H1 (cell line): ENCODE measurements at regions not wholly inside any gene's neighbourhood (a gene's known extent, or its start where the extent isn't known, plus 50 kb on each side); places are given as distances from the start of the nearest gene placed in this dataset.

Experiments
- CTCF ChIA-PET: fragments of 300-600 bp; sonication (Branson Sonifier 250); formaldehyde crosslinking; loops from one replicate; lab custom pipeline; 2021; ENCODE audit not compliant: partially characterized antibody; lab: Charles Lee
- POLR2A ChIA-PET: fragments of 300-600 bp; sonication (Branson Sonifier 250); formaldehyde crosslinking; loops from one replicate; lab custom pipeline; 2021; ENCODE audit warnings: inconsistent platforms; ENCODE audit not compliant: partially characterized antibody; lab: Charles Lee
- DNase-seq, 2 experiments: peaks; one replicate each; pipeline versions ENCODE4 v3.0.0 to v3.0.0-alpha.2; 2010 to 2022; ENCODE audit warnings: low spot score in 2 of 2, low read depth in 1 of 2, mixed read lengths in 1 of 2
- FAIRE-seq: peaks from 2 replicates; lab custom pipeline; 2011; peaks lifted over from hg19 to GRCh38; lab: Jason Lieb, UNC
- H2AFZ ChIP-seq: 2 replicates; pipeline ENCODE4 v1.8.1; 2012; ENCODE audit warnings: low read length, inconsistent platforms
- H2AK5ac ChIP-seq: 2 replicates; pipeline ENCODE4 v1.6.1; 2013; ENCODE audit warnings: low read depth, low read length
- H2BK120ac ChIP-seq: replicated peaks from 2 replicates; pipeline ENCODE3; 2013; ENCODE audit warnings: low read depth, low read length, inconsistent platforms
- H2BK12ac ChIP-seq: 2 replicates; pipeline ENCODE4 v1.6.1; 2013; ENCODE audit warnings: low read depth, low read length
- H2BK15ac ChIP-seq: 2 replicates; pipeline ENCODE4 v1.6.1; 2013; ENCODE audit warnings: low read length
- H2BK20ac ChIP-seq: 2 replicates; pipeline ENCODE4 v1.6.1; 2013; ENCODE audit warnings: low read length
- H2BK5ac ChIP-seq: 2 replicates; pipeline ENCODE4 v1.6.1; 2013; ENCODE audit warnings: low read depth, low read length
- H3K14ac ChIP-seq: 2 replicates; pipeline ENCODE4 v1.6.1; 2013; ENCODE audit warnings: inconsistent platforms; ENCODE audit not compliant: insufficient read length
- H3K18ac ChIP-seq: 2 replicates; pipeline ENCODE4 v1.6.1; 2013; ENCODE audit warnings: low read length; ENCODE audit errors: extremely low read depth
- H3K23ac ChIP-seq: 2 replicates; pipeline ENCODE4 v1.6.1; 2013; ENCODE audit warnings: inconsistent platforms; ENCODE audit not compliant: insufficient read length
- H3K23me2 ChIP-seq: 2 replicates; pipeline ENCODE4 v1.6.1; 2013; ENCODE audit warnings: low read depth, low read length
- H3K27ac ChIP-seq: 2 replicates; pipeline ENCODE4 v1.6.1; 2011; ENCODE audit warnings: low read depth, low read length, inconsistent platforms
- H3K27me3 ChIP-seq, 4 experiments: replicated peaks in 1 of 4; 1 replicate in 1 of 4; 2 replicates in 3 of 4; pipeline versions ENCODE4 v1.6.1 to v1.8.1; 2011 to 2013; ENCODE audit warnings: low read length in 3 of 4, mild to moderate bottlenecking in 3 of 4, inconsistent platforms in 2 of 4, mixed read lengths in 2 of 4, moderate library complexity in 1 of 4; ENCODE audit not compliant: control insufficient read depth in 3 of 4, insufficient read depth in 3 of 4; ENCODE audit errors: extremely low read depth in 1 of 4
- H3K36me3 ChIP-seq, 4 experiments: 2 replicates each; pipeline versions ENCODE4 v1.6.1 to v1.8.1; 2011 to 2013; ENCODE audit warnings: mild to moderate bottlenecking in 4 of 4, low read length in 3 of 4, moderate library complexity in 2 of 4, control low read depth in 1 of 4, inconsistent platforms in 1 of 4; ENCODE audit not compliant: insufficient read depth in 4 of 4, control insufficient read depth in 2 of 4
- H3K4ac ChIP-seq: replicated peaks from 2 replicates; pipeline ENCODE3; 2013; ENCODE audit warnings: low read length, low read depth, mixed read lengths, inconsistent platforms; ENCODE audit not compliant: insufficient read length
- H3K4me1 ChIP-seq, 4 experiments: replicated peaks in 1 of 4; 1 replicate in 1 of 4; 2 replicates in 3 of 4; pipeline versions ENCODE4 v1.6.1 to v1.8.1; 2011 to 2013; ENCODE audit warnings: low read length in 3 of 4, inconsistent platforms in 2 of 4, mixed read lengths in 1 of 4; ENCODE audit not compliant: insufficient read depth in 4 of 4, control insufficient read depth in 3 of 4
- H3K4me2 ChIP-seq, 2 experiments: 2 replicates each; pipeline versions ENCODE4 v1.6.1 to v1.8.1; 2011 to 2013; ENCODE audit warnings: low read depth in 2 of 2, low read length in 2 of 2, control low read depth in 1 of 2, inconsistent platforms in 1 of 2, mild to moderate bottlenecking in 1 of 2; ENCODE audit not compliant: insufficient read depth in 1 of 2
- H3K4me3 ChIP-seq, 4 experiments: fragments of 200-600, 300-600 bp in 1 of 4; sonication (generic), shearing (Covaris generic), sonication (Bioruptor Twin) in 1 of 4; 2 replicates each; pipeline versions ENCODE4 v1.5.1 to v1.8.1; 2011 to 2016; ENCODE audit warnings: low read length in 4 of 4, low read depth in 3 of 4, control low read depth in 2 of 4, inconsistent platforms in 2 of 4, mild to moderate bottlenecking in 2 of 4, mixed read lengths in 1 of 4, moderate library complexity in 1 of 4; ENCODE audit not compliant: insufficient read depth in 2 of 4; ENCODE audit errors: extremely low read depth in 1 of 4
- H3K56ac ChIP-seq: replicated peaks from 2 replicates; pipeline ENCODE3; 2013; ENCODE audit warnings: low read depth, mild to moderate bottlenecking, mixed read lengths, low read length, inconsistent platforms; ENCODE audit not compliant: insufficient read length
- H3K79me1 ChIP-seq: 2 replicates; pipeline ENCODE4 v1.6.1; 2013; ENCODE audit warnings: low read depth, low read length, control low read depth
- H3K79me2 ChIP-seq, 2 experiments: 2 replicates each; pipeline versions ENCODE4 v1.6.1 to v1.8.1; 2012 to 2013; ENCODE audit warnings: low read length in 2 of 2, mild to moderate bottlenecking in 2 of 2, inconsistent platforms in 1 of 2; ENCODE audit not compliant: insufficient read depth in 2 of 2, control insufficient read depth in 1 of 2
- H3K9ac ChIP-seq, 4 experiments: replicated peaks in 1 of 4; 1 replicate in 1 of 4; 2 replicates in 3 of 4; pipeline versions ENCODE4 v1.6.1 to v1.8.1; 2011 to 2013; ENCODE audit warnings: low read depth in 3 of 4, low read length in 3 of 4, control low read depth in 2 of 4, mild to moderate bottlenecking in 2 of 4, moderate library complexity in 2 of 4, inconsistent platforms in 1 of 4; ENCODE audit errors: extremely low read depth in 1 of 4
- H3K9me3 ChIP-seq, 2 experiments: 2 replicates each; pipeline versions ENCODE4 v1.6.1 to v1.8.1; 2012 to 2013; ENCODE audit warnings: mild to moderate bottlenecking in 2 of 2, moderate library complexity in 2 of 2, control low read depth in 1 of 2, inconsistent platforms in 1 of 2, low read depth in 1 of 2, low read length in 1 of 2, mixed read lengths in 1 of 2; ENCODE audit not compliant: insufficient read depth in 2 of 2
- H4K20me1 ChIP-seq, 2 experiments: replicated peaks in 1 of 2; 2 replicates each; pipeline versions ENCODE3 to v1.8.1; 2011 to 2013; ENCODE audit warnings: inconsistent platforms in 2 of 2, low read length in 2 of 2, mild to moderate bottlenecking in 1 of 2; ENCODE audit not compliant: insufficient read depth in 2 of 2, control insufficient read depth in 1 of 2
- H4K5ac ChIP-seq: 2 replicates; pipeline ENCODE4 v1.6.1; 2013; ENCODE audit warnings: low read length, low read depth, mixed read lengths, inconsistent platforms; ENCODE audit not compliant: insufficient read length
- H4K8ac ChIP-seq: 2 replicates; pipeline ENCODE4 v1.8.0; 2013; ENCODE audit warnings: mild to moderate bottlenecking, moderate library complexity, low read length, inconsistent platforms; ENCODE audit not compliant: insufficient read depth; ENCODE audit errors: extremely low read depth
- H4K91ac ChIP-seq: replicated peaks from 2 replicates; pipeline ENCODE3; 2013; ENCODE audit warnings: low read length, mixed read lengths, inconsistent platforms; ENCODE audit not compliant: insufficient read length
- CEBPB ChIP-seq: IDR thresholded peaks from 2 replicates; pipeline ENCODE4 v1.6.1; 2012; ENCODE audit warnings: low read depth, low read length
- CTCF ChIP-seq, 3 experiments: IDR thresholded peaks; 1 replicate in 2 of 3; 2 replicates in 1 of 3; pipeline versions ENCODE4 v1.5.1 to v1.6.1; 2011; ENCODE audit warnings: low read length in 3 of 3, mild to moderate bottlenecking in 3 of 3, inconsistent platforms in 2 of 3, low read depth in 1 of 3, moderate library complexity in 1 of 3; ENCODE audit not compliant: insufficient read depth in 1 of 3; ENCODE audit errors: control extremely low read depth in 1 of 3
- EZH2 ChIP-seq: fragments of 200-600 bp; sonication (generic); IDR thresholded peaks from 2 replicates; pipeline ENCODE4 v1.7.1; 2012; ENCODE audit warnings: low read depth, mild to moderate bottlenecking, moderate library complexity, low read length, inconsistent platforms; ENCODE audit not compliant: severe bottlenecking
- FOSL1 ChIP-seq: IDR thresholded peaks from 2 replicates; pipeline ENCODE4 v1.6.1; 2011; ENCODE audit warnings: mild to moderate bottlenecking, low read depth, low read length, moderate library complexity; ENCODE audit not compliant: insufficient read depth
- GTF2F1 ChIP-seq: IDR thresholded peaks from 2 replicates; pipeline ENCODE4 v1.6.1; 2012; ENCODE audit warnings: low read depth, low read length, improper control_type of control experiment, borderline replicate concordance
- JUN ChIP-seq: IDR thresholded peaks from 2 replicates; pipeline ENCODE4 v1.6.1; 2011; ENCODE audit warnings: low read depth, mild to moderate bottlenecking, improper control_type of control experiment, low read length
- RNF2 ChIP-seq: fragments of 200-900, 300-1000 bp; sonication (generic); IDR thresholded peaks from 2 replicates; pipeline ENCODE4 v1.7.1; 2016; ENCODE audit warnings: borderline replicate concordance, low read depth, mild to moderate bottlenecking, antibody characterized with exemption, low read length; ENCODE audit not compliant: poor library complexity, severe bottlenecking; ENCODE audit errors: missing control alignments
- SP1 ChIP-seq: IDR thresholded peaks from 2 replicates; pipeline ENCODE4 v1.6.1; 2011; ENCODE audit warnings: low read depth, low read length
- SRF ChIP-seq: IDR thresholded peaks from 2 replicates; pipeline ENCODE4 v1.6.1; 2011; ENCODE audit warnings: mild to moderate bottlenecking, low read depth, low read length, moderate library complexity
- SUZ12 ChIP-seq: fragments of 200-600 bp; sonication (generic); IDR thresholded peaks from 2 replicates; pipeline ENCODE4 v1.6.1; 2012; ENCODE audit warnings: mild to moderate bottlenecking, inconsistent platforms, low read length, moderate library complexity, mixed read lengths
- TAF7 ChIP-seq: optimal IDR thresholded peaks from 2 replicates; pipeline ENCODE3; 2011; ENCODE audit warnings: low read depth, mild to moderate bottlenecking, inconsistent platforms, low read length, moderate library complexity, borderline replicate concordance
- WGBS, 2 experiments: shearing (Covaris generic) in 1 of 2; methylation state at CpG; one replicate each; pipeline versions ENCODE4 v1.1.6 to v1.1.7; 2013 to 2015; ENCODE audit warnings: low lambda C conversion rate in 2 of 2, mixed read lengths in 2 of 2, inconsistent platforms in 1 of 2, low coverage in 1 of 2, missing lambda C conversion rate in 1 of 2; ENCODE audit not compliant: insufficient replicate concordance in 2 of 2, insufficient coverage in 1 of 2, insufficient read length in 1 of 2; ENCODE audit errors: extremely low coverage in 1 of 2, missing lambda C conversion rate in 1 of 2; 5-methylcytosine and 5-hydroxymethylcytosine counted together
- TF ChIP-seq, protein P1 (sequence below): IDR thresholded peaks from 2 replicates; pipeline ENCODE4 v1.6.1; 2012; ENCODE audit warnings: inconsistent platforms

DNA sequence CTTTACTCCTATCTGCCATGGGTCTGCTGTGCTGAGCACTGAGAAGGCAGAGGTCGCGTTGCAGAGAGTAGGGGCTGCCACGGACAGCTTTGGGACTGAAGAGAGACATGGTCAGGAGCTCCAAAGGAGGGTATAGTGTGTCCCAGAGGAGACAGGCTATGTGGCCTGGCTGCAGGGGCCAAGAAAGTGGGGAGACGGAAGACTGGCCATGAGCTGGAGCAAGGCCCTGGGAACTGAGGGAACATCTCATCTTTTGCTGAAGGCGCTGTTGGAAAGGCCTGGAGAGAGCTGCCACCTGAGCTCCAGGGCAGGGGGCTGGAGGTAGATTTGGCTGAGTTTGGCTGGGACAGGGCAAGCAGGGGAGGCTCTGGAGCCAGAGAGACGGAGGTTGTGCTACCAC, 55.8 kb upstream of the AJAP1 start:
- H2AK5ac ChIP-seq = no peak overlapping the region
- no peaks in the 10 kb centered on the region for H4K20me1 ChIP-seq
- ChIA-PET CTCF (no interaction called here), POLR2A (no interaction called here)
- FAIRE-seq = no peak
- H3K9me3 ChIP-seq = no peaks in the 10 kb centered on the region
- no peak overlapping the region for H2BK120ac ChIP-seq
- H3K4me2 ChIP-seq = no peak overlapping the region
- H3K4ac ChIP-seq = no peak overlapping the region
- H2AFZ ChIP-seq = no peak overlapping the region
- no peak overlapping the region for H3K27ac ChIP-seq
- no peak overlapping the region for H3K18ac ChIP-seq
- no peak overlapping the region for H2BK12ac ChIP-seq
- no peaks in the 10 kb centered on the region for H3K27me3 ChIP-seq
- H2BK5ac ChIP-seq = no peak overlapping the region
- no peak overlapping the region for H3K14ac ChIP-seq
- H3K4me1 ChIP-seq = no peaks in the 10 kb centered on the region; a peak in 1 of 7 replicates
- H4K5ac ChIP-seq = no peak overlapping the region
- H2BK15ac ChIP-seq = no peak overlapping the region
- H3K36me3 ChIP-seq = no peaks in the 10 kb centered on the region
- WGBS, 2 experiments = 79% methylated on average over 6 of the region's 6 CpGs; no CpG with 5 or more reads in 1 of the 2 experiments
- DNase-seq = no peak
- H2BK20ac ChIP-seq = no peak overlapping the region
- H3K79me2 ChIP-seq = no peaks in the 10 kb centered on the region
- H3K23me2 ChIP-seq = no peaks in the 10 kb centered on the region
- no peak overlapping the region for H4K8ac ChIP-seq
- H3K23ac ChIP-seq = no peak overlapping the region
- H3K9ac ChIP-seq = no peak overlapping the region
- H4K91ac ChIP-seq = no peak overlapping the region
- H3K4me3 ChIP-seq = no peak overlapping the region
- no peak overlapping the region for H3K56ac ChIP-seq
- no peaks in the 10 kb centered on the region for H3K79me1 ChIP-seq
- TF ChIP-seq FOSL1 (no peak), TAF7 (no peak), JUN (no peak), SRF (no peak), SP1 (no peak), RNF2 (no peak), CTCF (IDR thresholded peaks at IDR 0.05; ENCODE audit: control extremely low read depth in 1 of 3, insufficient read depth in 1 of 3, low read depth in 1 of 3, low read length in 3 of 3) (no peak), SUZ12 (no peak), EZH2 (no peak), CEBPB (no peak), GTF2F1 (no peak)
- TF ChIP-seq, protein P1, sequence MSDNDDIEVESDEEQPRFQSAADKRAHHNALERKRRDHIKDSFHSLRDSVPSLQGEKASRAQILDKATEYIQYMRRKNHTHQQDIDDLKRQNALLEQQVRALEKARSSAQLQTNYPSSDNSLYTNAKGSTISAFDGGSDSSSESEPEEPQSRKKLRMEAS = no peak
